B cell (primary cell): ENCODE measurements at regions not wholly inside any gene's neighbourhood (a gene's known extent, or its start where the extent isn't known, plus 50 kb on each side); places are given as distances from the start of the nearest gene placed in this dataset.

Experiments used
- CTCF ChIP-seq: fragments of 200-600 bp; IDR thresholded peaks from one replicate; pipeline ENCODE4 v1.8.0; 2022; ENCODE audit warnings: antibody characterized with exemption, mild to moderate bottlenecking
- EZH2 ChIP-seq: IDR thresholded peaks from 2 replicates; pipeline ENCODE4 v1.6.1; 2012; ENCODE audit warnings: borderline replicate concordance, low read depth, mild to moderate bottlenecking, moderate library complexity, low read length; ENCODE audit not compliant: insufficient read depth, poor library complexity, severe bottlenecking

GRCh38 chr17:77302682-77303081 is 161.9 kb downstream of the SEC14L1 start:
- TF ChIP-seq CTCF (no peak), EZH2 (no peak)
